ENCODE measurements at regions not wholly inside any gene's neighbourhood (a gene's known extent, or its start where the extent isn't known, plus 50 kb on each side); places are given as distances from the start of the nearest gene placed in this dataset.

DNA sequence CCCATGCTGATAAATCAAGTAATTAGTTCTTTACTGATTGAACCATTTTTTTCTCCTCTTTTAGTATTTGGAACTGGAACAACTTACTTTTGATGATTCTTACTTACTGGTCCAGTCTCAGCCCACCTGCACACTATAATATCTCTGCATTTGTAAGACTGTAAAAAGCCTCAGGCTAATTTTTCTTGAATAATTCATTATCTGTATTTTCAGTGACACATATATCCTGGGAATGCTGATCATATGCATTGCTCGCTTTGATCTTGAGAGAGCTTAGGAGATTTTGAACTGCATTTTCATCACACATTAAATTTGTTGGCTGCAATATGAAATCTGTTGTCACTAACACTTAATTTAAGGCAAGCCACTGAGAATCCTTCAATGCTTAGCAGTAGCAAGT is 760.6 kb downstream of the EDEM1 start:
- TF ChIP-seq CTCF (IDR thresholded peaks at IDR 0.05) (no peak), POLR2A (IDR thresholded peaks at IDR 0.05) (no peak)

Measured in testis (tissue), 2 donors.